ENCODE measurements at regions not wholly inside any gene's neighbourhood (a gene's known extent, or its start where the extent isn't known, plus 50 kb on each side); places are given as distances from the start of the nearest gene placed in this dataset.

DNA sequence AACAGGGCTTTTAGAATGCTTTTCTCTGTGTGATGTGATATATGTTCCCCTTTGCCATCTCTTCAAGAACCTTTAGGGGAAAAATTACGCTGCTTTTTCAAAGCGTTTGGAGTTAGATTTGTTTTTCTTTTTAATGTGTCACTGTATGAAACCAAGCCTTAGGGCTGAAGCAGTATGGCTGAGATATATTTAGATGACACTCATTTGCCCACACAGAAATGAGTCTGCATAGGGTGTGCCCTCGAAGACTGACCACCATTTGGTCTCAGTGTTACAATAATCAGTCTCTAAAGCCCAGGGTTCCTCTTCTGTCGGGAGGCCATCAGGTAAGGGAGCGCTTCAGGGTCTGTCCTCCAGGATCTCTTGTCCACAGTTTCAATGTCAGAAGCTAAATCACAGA is 213.0 kb upstream of the NCAM1 start:
- no peak for DNase-seq (ENCODE audit: low read depth in 2 of 2)

DNA sequence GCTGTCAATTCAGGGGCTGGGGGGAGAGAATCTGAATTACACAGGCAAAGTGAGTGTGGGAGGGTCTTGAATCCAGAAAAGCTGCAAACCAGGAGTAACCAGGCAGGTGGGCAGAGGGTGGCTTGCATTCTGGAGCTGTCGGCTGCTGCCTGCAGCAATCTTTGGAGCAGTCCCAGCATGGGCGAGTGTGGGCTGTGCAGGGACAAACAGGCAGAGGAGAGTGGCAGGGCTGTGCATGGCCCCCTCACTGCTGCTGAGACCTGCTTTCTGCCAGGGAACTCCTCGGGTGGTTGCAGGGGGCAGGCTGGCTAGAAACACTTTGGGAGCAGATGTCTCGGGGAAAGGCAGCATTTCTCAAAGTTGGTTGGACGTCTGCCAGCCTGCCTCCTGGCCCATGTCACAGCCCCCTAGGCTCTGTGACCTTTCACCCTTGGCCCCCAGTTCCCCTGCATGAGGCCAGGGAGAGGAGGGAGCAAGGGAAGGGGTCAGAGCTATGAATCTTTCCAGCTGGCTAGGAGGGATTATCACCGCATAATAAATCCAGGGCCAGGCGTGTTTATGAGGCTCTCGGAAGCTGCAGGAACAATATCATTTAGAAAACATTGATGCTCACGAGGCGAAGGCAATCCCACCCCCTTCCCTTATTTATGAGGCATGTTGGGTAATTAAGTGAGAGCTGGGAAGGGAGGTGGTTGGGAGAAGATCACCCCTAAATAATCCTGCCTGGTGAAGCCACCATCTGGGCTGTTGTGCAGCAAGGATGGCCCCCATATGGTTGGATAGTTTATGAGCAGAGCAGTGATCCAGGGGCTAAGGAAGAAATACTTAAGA is 212.3 kb upstream of the NCAM1 start:
- no peak for DNase-seq (ENCODE audit: low read depth in 2 of 2)

DNA sequence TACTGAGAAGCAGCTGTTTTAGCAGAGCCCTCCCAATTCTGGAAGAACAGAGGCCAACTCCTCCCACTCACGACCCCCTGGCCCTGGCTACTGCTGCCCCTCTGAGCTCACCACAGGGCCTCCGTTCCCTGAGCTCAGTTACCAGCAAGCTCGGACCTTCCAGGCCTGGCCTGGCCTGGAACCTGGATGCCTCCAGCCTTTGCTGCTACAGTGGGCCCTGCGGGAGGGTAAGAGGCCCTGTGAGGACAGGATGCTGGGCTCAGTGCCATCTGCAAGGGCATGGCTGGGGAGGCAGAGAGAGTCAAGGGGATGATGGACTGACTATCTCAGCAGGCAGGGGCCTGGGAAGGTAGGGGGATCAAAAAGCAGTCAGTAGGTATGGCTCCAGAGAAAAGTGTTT is 209.9 kb upstream of the NCAM1 start:
- DNase-seq (ENCODE audit: low read depth in 2 of 2): no peak

DNA sequence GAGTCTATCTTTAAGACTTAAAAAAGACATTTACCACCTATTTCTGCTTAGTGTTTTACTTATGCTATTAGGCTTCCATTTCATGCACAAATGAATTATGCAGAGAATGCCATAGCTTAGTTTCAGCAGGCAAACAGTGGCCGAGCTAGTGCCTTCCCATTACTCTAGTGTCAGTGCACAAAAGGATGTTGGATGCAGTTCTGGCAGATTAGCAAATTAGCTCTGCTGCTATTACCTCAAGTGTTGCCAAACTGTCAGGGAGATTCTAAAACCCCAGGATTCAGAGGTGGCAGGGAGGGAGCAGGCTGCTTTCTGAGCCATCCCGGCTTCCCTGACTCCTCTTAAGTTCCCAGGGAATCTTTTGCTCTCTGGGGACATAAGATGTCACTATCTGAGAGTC is 209.4 kb upstream of the NCAM1 start:
- no peak for DNase-seq (ENCODE audit: low read depth in 2 of 2)

DNA sequence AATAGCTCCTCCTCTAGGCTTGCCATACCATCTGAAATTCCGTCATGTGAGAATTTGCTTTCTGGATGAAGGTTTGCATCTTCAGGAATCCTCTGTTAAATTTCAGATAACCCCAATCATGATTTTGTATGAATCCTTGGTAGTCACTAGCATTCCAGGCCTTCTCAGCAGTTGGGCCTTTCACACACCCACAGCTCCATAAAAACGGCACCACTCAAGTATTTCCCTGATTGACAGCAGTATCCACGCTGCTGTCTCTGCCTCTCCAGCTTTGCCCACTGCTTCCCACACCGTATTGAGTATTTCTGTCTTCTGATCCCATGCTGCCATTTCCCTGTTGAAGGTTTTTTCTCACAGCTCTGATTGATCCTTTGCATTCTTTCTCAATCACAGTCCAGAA is 208.7 kb upstream of the NCAM1 start:
- DNase-seq (ENCODE audit: low read depth in 2 of 2): no peak

DNA sequence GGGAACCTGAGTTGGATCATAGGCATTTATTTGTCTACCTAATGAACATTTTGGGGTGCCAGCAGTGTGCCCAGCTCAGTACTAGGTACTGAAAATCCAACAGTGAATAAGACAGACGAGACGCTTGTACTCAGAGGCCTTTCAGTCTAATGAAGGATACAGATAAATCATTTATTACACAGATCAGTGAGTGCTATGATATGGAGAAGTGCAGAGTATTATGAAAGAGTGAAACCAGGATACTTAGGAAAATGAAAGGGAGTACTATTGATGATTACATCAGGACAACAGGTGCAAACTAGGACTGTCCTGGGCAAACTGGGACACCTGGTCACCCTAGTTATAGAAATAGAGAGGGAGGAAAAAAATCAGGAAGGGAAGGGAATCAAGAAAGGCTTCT is 207.5 kb upstream of the NCAM1 start:
- no peak for DNase-seq (ENCODE audit: low read depth in 2 of 2)

DNA sequence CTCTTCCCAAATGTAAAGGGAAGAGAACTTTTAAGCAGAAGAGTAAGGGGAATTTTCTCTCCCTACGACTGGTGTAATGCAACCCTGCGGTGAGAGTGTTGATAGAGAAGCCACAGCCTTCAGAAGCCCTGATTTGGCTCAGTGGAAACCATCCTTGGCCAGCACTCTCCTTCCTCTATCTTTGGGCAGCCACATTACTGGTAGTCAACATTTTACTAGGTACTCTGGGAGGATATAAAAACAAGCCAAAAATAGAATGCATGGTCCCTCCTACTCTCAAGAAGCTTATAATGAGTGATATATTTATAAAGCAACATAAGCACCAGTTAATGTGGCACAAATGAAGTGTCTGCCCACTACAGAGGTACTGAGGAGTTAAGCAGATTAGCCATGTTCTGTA is 201.8 kb upstream of the NCAM1 start:
- DNase-seq (ENCODE audit: low read depth in 2 of 2): no peak

DNA sequence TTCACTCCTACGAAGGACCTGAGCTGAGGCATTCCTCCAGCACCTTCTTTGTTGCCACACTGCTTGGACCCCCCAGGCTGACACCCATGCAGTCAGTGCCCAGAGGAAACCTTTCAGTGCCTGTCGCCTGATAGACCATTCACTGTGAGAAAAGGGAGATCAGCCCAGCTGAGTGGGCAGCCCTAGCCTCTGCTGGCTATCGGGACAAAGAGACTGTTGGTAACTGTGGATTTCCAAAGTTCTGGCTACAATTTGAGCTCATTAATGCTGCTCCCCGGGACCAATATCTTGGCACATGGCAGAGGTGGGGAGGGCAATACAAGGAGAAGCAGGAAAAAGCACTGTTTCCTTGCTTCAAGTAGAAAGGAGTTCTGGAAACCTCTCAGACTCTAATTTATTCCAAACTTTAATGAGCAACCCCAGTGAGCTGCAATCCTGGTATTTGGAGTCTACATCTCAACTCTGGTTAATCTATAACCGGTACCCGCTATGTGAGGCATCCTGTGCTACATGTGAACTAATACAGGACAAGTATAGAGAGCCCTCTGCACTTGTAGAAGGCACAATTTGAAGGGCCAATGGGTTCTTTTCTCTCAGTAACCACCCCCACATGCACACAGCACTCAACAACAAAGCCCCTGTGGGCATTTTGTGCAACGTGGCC is 200.7 kb upstream of the NCAM1 start:
- DNase-seq (ENCODE audit: low read depth in 2 of 2): no peak

DNA sequence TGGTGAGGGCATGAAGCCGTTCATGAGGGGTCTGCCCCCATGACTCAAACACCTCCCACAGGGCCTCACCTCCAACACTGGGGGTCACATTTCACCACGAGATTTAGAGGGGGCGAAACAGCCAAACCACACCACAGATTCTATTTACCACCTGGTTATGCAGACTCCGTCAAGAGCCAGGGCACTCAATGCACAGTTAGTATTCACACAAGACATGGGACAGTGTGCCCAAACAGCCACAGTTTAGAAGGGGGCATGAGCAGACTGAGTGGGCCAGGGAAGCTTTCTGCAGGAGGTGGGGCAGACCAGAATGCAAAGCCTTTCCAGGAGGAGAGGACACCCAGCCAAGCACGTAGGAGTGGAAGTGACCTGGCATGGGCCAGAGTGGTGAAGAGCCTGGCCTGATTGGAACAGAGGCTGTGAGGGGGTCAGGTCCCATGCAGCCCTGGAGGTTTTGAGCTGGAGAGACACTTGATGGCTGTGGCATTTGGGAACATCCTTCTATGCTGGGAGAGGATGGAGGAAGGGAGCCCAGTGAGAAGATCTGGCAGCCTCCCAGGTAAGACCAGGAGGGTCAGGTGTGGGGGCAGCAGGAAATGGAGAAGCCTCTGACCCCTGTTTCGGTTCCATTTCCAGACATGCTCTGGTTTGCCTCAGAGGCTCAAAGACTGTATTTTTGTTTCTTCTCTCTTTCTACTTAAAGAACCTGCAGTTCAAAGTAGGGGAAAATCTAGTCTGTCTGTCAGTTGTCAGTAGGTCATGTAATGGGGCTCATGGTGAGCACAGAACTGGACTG is 199.1 kb upstream of the NCAM1 start:
- no peak for DNase-seq (ENCODE audit: low read depth in 2 of 2)

DNA sequence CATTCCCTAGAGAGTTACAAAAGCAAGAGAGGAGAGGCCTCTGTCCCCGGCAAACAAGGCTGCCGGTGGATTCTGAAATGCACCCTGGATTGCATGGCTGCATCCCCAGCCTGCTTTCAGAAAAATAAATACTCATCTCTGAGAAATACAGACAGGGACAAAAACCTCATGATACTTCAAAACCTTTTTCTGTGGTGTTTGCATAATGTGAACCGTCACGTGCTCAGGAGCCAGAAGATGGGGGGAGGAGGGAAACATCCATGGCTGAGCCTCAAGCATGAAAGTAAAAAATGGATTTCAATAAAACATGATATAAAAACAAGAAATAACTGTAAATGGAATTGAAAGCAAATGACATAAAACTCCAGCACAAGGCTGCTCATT is 198.5 kb upstream of the NCAM1 start:
- DNase-seq (ENCODE audit: low read depth in 2 of 2): no peak

DNA sequence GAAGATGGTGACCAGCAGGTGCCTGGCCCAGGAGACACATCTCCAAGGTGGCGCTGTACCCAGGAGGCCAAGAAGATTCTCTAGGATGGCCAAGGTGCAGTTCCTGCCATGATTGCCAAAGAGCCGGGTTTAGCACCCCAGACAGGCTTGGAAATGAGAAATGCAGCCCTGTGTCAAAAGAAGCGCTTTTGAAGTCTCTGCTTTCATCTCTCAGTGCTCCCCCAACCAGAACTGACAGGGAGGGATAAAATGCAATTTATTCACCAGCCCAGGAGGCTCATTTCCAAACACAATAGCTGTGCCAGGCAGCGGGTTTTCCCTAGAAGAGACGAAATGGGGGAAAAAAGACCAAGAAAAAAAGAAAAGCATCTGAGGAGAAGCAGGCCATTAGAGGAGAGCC is 195.9 kb upstream of the NCAM1 start:
- no peak for DNase-seq (ENCODE audit: low read depth in 2 of 2)

DNA sequence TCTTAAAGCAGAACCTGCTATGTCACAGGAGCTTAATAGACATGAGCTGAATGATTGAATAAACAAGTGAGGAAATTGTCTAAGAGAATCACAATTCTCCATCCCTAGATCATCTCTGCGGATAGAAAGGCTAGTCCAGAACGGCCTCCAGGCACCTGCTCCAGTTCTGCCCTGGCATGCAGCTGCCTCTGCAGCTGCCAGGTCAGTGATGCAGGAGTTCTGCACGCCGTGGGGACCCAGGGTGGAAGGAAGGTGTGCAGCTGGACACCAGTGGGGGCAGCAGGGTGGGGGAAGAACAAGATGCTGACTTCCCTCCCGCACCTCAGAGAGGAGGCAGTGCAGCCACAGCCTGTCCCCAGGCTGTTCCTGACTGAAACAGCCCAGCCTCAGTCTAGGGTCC is 192.1 kb upstream of the NCAM1 start:
- no peak for DNase-seq (ENCODE audit: low read depth in 2 of 2)

DNA sequence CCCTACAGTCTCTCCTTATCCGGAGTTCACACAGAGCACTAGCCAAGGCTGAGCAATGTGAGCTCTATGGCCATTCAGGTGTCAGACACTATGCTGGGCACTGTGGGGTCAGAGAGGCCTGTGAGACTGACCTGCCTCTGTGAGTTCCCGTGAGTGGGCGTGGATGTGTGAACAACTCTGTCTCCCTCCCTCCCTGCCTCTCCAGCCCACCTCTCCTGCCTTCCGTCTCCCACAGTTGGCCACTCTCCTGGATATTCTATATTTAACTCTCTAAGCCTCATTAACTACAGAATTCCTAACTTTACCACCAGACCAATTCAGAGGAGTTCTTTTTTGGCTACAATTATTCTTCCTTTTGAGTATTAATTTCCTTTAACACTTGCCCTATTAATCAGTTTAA is 191.6 kb upstream of the NCAM1 start:
- DNase-seq (ENCODE audit: low read depth in 2 of 2): no peak

DNA sequence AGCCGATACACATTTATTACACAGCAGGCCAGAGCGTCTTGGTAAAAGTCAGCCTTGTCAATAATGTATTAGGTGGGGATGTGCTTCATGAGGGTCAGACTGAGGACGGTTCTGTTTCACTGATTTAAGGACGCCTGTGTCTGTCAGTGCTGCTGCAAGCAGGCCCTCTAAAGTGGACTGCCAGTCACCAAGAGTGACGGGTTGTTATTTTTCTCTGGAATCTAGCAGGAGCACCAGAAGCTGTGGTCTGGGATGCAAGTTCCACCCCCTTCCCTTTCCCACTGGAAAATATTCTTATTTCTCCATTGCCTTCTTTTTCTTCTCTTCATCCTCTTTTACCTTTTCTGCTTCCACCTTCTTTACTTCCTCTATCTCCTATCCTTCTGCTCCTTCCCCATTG is 191.2 kb upstream of the NCAM1 start:
- DNase-seq (ENCODE audit: low read depth in 2 of 2): no peak

DNA sequence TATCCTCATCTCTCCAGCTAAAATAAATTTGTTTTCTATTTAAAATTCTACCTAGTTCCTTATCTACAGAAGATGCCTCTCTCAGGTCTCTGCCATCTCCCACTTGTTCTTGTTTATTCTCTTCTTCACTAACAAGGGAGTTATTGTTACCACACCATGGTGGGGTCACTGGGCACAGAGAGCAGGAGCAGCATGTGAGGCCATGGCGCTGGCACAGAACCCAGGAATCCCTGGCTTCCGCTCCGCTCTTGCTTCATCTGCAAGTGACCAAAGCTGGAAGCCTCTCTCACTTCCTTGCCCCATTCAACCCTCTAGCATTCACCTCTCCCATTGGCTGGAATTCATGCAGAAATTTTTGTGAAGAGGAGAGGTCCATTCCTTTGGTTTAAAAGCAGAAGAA is 190.7 kb upstream of the NCAM1 start:
- DNase-seq (ENCODE audit: low read depth in 2 of 2): no peak

DNA sequence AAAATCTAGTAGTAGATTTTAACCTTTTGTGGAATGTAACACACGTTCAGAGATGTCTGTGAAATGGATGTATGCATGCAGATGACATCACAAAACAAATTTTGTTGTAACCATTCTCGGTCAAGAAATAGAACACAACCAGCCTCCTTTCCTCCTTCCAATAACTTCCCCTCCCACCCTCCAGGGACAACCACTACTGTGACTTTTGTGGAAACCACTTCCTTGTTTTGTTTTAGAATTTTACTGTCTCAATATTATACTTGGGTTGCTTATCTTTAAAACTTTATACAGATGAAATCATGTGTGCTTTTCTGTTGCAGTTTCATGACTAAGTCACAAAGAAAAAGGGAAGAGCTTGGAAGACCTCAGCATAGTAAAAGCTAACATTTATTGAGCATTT is 189.4 kb upstream of the NCAM1 start:
- DNase-seq (ENCODE audit: low read depth in 2 of 2): no peak

DNA sequence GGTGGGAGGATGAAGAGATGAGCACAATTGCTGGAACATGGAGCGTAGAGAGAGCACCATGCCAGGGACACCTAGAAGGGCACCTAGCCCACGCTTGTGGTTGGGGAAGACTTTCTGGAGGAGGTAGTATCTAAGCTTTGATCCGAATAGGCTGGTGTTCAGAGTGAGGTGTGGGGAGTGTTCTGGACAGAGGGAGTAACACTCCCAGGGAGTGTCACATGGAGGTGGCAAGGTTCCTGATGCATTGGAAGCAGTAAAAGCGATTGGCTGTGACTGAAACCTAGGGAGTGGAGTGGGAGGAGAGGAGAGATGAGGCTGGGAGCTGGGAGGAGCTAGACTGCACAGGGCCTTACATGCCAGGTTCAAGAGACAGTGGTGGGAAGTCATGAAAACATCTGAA is 188.0 kb upstream of the NCAM1 start:
- no peak for DNase-seq (ENCODE audit: low read depth in 2 of 2)

DNA sequence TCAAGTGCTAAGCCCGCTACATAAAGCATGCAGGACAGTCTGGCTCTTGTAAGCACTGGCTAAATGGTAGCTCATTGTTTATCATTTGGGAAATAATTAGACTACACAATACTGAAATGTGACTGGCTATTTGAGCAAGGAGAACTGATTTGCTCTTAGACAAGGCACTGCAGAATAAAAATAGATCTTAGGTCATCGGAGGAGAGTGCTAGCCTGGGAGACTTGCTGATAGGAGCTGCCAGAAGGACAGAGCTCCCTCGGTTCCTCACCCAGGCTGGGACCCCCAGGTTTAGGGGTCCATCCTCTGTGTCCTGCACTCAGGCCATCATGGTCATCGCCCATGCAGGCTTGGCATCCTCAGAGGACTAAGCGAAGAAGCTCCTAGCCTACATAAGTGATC is 184.4 kb upstream of the NCAM1 start:
- DNase-seq (ENCODE audit: low read depth in 2 of 2): no peak

DNA sequence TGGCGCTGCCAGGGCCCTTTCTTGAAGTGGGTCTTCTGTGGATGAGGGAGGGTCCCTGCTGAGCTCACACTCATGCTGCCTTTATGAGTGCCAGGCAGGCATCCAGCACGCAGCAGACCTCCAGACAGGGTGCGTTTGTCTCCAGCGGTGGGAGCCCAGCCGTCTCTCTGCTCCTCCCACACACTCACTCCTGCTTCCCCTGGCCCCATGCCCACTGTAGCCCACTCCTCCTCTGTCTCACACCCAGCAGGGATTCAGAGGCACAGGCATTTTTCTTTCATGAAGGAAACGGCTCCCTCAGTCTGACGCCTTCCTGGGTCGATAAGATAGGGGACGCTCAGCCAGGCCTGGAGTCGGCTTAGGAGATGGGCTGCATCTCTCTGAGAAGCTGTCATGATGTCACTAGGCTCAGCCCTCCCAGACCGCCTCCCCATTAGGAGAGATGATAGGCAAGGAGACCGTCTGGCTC is 183.9 kb upstream of the NCAM1 start:
- no peak for DNase-seq (ENCODE audit: low read depth in 2 of 2)

DNA sequence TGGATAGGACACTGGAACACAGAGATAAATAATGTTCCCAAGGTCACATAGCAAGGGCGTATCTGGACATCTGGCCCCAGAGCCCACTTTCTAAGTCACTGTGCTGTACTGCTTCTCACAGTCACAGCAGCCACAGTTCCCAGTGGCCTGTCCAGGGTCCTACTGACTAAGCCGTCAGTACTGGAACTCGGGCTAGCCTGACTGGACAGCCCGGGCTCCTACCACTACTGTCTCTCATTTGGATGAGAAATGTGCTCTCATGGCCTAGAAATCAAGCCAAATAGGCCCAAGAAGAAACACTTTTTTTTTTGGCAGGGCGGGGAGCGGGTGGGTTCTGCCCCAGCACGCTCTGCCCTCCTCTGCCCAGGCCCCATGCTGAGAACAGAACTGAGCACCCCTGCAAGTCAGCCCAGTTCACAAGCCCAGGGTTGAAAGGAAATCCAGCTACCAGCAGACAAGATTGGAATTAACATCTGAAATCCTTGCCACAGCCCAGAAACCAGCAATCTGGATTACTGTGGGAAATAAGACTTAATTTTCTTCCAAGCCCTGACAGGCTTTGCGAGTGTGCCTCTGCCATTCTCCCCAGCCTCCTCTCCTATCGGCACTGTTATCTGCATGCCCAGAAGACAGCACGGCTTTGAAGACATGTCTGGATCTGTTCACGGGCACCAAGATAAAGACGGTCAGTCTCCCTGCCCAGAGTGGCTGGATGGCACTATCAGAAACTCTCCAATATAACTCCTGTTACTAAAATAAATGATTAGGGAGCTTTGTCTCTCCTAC is 182.9 kb upstream of the NCAM1 start:
- DNase-seq (ENCODE audit: low read depth in 2 of 2): no peak

DNA sequence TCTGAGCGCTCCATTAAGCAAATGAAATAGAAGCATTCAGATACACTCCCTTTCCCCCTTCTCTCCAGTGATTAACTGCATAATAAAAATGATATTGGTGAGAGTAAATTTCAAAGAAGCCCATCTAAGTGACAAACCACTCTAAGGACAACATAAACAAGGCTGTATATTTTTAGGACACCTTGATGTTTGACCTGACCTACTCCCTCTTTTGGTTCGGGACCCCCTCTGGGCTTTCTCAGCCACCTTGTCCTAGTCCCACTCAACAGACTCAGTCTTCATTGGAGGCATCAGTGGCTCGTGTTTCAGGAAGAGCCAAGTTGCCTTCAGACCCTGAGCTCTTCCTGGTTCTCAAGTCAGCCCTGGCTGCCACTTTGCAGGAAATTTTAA is 182.3 kb upstream of the NCAM1 start:
- no peak for DNase-seq (ENCODE audit: low read depth in 2 of 2)
